NCI-H1694 treated with DMSO at 0.1 percent for 48 hours (cell line): ENCODE measurements at regions not wholly inside any gene's neighbourhood (a gene's known extent, or its start where the extent isn't known, plus 50 kb on each side); places are given as distances from the start of the nearest gene placed in this dataset.
A peak's percentile ranks its signal among the peaks of the same experiment; 100 is the strongest.
"Not testable (repeated sequence)": the region's sequence is repeated elsewhere in the genome, so short reads cannot be mapped to it uniquely, and the experiment has no call there.

Experiments used
- DNase-seq: peaks from one replicate; lab custom pipeline; 2025; lab: John Stamatoyannopoulos, UW

- DNase-seq: peak; percentile 19
Measured at GRCh38 chr7:114364151-114364550, 50.5 kb upstream of the FOXP2 start.

GRCh38 chr7:114363292-114363691 is 51.3 kb upstream of the FOXP2 start:
- DNase-seq: no peak

DNA sequence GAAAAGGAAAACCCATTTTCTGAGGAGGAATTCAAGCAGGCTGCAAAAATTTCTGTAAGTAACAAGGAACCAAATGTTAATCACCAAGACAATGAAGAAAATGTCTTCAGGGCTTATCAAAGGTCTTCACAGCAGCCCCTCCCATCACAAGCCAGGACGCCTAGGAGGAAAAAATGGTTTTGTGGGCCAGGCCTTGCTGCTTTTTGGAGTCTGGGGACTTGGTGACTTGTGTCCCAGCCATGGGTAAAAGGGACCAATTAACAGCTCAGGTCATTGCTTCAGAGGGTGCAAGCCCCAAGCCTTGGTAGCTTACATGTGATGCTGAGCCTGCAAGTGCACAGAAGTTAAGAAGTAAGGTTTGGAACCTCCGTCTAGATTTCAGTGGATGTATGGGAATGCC is 55.7 kb upstream of the FOXP2 start:
- no peak for DNase-seq

GRCh38 chr7:114356133-114356532 is 58.5 kb upstream of the FOXP2 start:
- DNase-seq: no peak

- DNase-seq: no peak
Measured at GRCh38 chr7:114354306-114354705, 60.3 kb upstream of the FOXP2 start.

DNA sequence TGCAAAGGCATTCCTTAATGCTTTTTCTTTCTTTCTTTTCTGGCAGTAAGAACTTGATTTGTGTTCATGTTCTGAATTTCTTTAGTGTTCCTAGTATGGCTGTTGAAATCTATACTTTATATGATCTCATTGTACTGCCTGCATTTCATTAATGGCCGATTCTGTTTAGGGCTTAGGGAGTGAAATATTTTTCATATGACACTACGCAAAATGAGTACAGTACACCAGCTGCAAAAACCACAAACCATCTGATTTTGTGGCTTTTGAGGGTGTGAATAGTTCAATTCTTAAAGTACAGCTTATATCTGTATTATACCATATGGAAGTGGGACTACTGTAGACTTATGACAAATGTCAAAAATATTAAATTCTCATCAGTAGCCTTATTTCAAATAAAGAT is 69.1 kb upstream of the FOXP2 start:
- no peak for DNase-seq

- DNase-seq: no peak
Measured at GRCh38 chr7:114343949-114344708, 70.5 kb upstream of the FOXP2 start.

DNA sequence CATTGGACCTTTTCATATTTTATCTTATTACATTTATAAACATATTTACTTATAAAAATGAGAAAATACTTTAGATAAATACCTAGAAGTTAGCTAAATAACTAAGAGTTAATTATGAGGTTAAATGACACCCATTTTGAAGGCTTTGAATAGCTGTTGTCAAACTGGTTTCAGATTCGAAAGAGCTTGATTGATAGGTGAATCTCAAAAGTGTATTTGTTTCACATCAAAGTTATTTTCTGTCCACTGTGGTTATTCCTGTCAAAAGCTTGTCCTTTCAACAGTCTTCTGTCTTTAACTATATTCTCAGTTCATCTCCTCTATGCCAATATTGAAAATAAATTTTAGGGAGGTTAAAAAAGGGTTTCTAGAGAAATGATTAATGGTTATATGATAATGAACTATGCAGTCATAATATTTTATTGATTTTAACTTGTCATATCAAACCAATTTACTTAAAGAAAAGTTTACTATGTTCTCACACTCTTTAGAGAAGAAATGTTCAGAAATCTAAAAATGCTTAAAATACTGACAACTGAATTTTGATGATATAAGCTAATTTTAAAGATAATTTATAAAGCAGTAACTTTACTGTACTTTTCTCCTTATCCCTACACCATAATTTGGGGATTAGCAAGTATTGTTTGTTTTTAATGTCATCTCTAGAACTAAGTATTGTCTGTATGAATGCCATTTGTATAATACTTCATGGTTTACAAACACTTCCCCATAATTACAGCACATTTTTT is 72.0 kb upstream of the FOXP2 start:
- no peak for DNase-seq

- no peak for DNase-seq
Measured at GRCh38 chr7:114341648-114342047, 73.0 kb upstream of the FOXP2 start.

GRCh38 chr7:114334989-114335388 is 79.6 kb upstream of the FOXP2 start:
- DNase-seq: peak; percentile 6

GRCh38 chr7:114329458-114329857 is 85.2 kb upstream of the FOXP2 start:
- DNase-seq: not testable (repeated sequence)

DNA sequence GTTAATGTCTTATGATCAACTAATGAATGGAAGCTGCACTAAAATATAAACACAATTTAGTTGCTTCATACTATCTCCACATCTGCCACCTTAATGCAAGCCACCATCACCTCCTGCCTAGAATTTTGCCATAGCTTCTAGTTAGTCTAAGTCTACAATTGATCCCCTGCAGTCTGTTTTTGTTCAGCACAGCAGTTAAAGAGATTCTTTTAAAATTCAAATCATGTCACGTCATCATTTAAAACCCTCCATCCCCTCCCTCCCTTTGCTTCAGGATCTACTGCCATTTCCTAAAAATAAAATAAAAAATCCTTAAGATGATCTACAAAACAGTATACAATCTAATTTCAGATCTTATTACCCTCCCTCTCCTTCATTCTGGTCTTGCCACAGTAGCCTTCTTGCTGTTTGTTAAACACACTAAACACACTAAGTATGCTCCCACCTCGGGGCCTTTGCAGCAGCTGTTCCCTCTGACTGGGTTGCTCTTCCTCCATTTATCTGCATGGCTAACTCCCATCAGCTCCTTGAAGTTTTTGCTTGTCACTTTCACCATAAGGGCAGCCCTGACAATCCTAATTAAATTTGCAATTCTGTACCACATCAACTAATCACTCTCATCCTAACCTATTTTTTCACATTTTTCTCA is 97.0 kb upstream of the FOXP2 start:
- DNase-seq: no peak

DNA sequence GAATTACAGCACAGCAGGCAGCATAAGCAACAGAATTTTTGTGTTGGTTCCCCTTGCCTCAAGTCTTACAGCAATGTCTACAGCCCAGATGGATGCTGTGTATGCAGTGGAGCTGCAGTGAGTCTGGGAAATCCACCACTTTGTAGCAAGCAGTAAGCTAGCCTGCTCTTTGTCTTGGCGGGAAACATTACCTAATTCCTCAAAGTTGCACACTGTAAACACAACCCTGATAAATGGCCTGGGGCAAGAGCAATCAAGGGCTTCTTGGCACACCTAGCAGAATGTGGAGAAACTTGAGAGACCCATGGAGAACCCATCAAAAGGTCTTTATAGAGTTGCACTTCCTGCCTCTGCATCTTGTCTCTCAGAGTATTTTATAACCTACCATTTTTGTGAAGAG is 102.0 kb upstream of the FOXP2 start:
- DNase-seq: no peak

- peak; percentile 14 for DNase-seq
Measured at GRCh38 chr7:114310345-114311110, 104.1 kb upstream of the FOXP2 start.

- DNase-seq: no peak
Measured at GRCh38 chr7:114309729-114310128, 104.9 kb upstream of the FOXP2 start.

DNA sequence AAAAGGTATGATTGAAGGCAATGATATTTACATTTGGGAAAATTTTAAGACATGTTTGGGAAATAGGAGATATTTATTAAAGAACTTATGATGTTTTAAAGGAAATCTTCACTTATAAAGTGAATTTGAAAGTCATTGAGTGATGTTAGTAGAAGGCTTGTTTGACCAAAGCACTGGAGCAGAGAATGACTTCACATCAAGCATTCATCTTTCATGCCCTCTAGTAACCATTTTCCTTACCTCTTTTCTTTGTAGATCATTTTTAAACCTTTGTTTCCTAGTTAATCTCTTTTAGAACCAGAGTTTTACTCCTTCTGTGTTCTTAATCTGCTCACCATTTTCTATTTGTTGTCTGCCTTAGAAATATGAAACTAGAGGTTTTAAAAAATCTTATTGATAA is 111.3 kb upstream of the FOXP2 start:
- no peak for DNase-seq

GRCh38 chr7:114302858-114303257 is 111.8 kb upstream of the FOXP2 start:
- no peak for DNase-seq

- DNase-seq: no peak
Measured at GRCh38 chr7:114298011-114298410, 116.6 kb upstream of the FOXP2 start.

DNA sequence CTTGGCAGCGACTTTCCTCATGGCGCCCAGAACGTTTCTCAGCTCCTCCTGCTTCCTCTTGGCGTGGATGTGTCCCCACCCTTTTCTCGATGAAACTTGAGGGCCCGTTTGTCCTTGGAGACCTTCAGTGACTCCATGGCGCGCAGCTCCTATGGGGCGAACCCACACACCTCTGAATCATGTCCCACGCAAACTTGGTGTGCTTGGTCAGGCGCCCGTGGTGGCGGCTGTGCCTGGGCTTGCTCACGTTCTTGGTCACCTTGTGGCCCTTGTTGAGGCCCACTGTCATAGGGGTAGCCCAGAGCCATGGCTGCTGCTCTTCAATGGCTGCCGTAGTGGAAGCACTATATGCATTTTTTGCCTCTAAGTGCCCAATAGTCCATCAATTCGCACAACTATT is 117.5 kb upstream of the FOXP2 start:
- DNase-seq: no peak

DNA sequence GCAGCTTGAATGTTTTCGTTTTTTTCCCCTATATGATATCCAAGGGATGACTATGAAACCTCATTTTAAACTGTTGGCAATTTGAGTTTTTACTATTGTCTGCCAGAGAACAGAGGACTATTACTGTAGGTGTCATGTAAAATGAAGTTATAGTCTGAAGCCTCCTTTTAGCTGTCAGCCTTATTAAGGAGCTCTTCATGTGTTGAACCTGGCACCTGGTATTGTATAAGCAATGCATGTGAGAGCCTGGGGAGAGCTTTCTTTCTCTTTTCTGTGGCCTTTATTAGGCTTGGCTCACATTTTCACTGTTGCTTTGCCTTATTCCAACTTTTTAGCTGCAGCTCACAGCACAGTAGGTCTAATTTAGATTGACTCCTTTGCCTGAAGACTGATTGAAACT is 119.1 kb upstream of the FOXP2 start:
- no peak for DNase-seq

DNA sequence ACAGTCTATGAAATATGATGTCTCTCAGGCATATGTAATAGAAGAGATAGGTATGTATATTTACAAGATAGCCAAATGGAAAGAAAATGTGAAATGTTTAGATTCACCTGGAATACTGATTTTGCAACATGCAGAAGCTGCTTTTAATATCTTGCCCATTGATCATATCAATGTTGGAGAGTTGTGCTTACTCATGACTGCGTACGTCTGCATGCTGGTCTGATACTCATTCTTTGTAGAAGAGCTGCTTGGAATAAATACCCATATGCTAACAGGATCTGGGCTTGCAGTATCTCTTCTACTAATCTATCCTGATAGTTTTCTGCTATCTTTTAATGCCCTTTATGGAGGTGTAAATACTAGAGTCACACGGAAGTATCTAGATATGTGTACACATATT is 120.6 kb upstream of the FOXP2 start:
- DNase-seq: no peak

GRCh38 chr7:114293289-114294012 is 121.2 kb upstream of the FOXP2 start:
- DNase-seq: no peak
